ENCODE measurements at regions not wholly inside any gene's neighbourhood (a gene's known extent, or its start where the extent isn't known, plus 50 kb on each side); places are given as distances from the start of the nearest gene placed in this dataset.

- no peak for TF ChIP-seq EZH2phosphoT487 (IDR thresholded peaks at IDR 0.05; ENCODE audit: low read length)
- TF ChIP-seq EZH2 (optimal IDR thresholded peaks at IDR 0.05; ENCODE audit: low read depth, low read length): no peak
These were observed 239.5 kb downstream of the TGFB2 start for GRCh38 chr1:218584418-218585155.

All from MM.1S (cell line).